Stimulated activated CD8-positive, alpha-beta memory T cell treated with anti-CD3 and anti-CD28 coated beads, Interleukin-15, amount 100 ng/mL, for 1 hour (primary cell): ENCODE measurements at regions not wholly inside any gene's neighbourhood (a gene's known extent, or its start where the extent isn't known, plus 50 kb on each side); places are given as distances from the start of the nearest gene placed in this dataset.
"Not testable (repeated sequence)": the region's sequence is repeated elsewhere in the genome, so short reads cannot be mapped to it uniquely, and the experiment has no call there.

Experiments
- DNase-seq: peaks from one replicate; pipeline ENCODE4 v3.0.0-alpha.2; 2020; ENCODE audit warnings: low read depth

DNA sequence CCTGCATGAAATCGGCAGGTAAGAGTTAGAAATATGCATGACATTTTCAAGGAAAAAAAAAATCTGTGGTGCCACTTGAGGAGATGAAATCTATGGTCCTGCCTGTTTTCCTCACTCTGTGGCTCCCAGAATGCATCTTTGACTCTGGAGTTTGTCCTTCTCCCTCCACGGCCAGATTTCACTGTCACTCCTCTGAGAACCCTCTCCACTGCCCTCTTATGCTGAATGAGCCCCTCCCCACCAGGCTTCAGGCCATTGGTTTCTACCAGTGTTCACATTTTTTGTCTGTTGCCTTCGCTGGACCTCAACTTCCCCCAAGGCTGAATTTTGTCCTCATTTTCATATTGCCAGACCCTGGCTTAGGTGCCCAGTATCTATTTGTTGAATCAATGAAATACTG is 235.0 kb downstream of the ZIC5 start:
- DNase-seq, result no peak

DNA sequence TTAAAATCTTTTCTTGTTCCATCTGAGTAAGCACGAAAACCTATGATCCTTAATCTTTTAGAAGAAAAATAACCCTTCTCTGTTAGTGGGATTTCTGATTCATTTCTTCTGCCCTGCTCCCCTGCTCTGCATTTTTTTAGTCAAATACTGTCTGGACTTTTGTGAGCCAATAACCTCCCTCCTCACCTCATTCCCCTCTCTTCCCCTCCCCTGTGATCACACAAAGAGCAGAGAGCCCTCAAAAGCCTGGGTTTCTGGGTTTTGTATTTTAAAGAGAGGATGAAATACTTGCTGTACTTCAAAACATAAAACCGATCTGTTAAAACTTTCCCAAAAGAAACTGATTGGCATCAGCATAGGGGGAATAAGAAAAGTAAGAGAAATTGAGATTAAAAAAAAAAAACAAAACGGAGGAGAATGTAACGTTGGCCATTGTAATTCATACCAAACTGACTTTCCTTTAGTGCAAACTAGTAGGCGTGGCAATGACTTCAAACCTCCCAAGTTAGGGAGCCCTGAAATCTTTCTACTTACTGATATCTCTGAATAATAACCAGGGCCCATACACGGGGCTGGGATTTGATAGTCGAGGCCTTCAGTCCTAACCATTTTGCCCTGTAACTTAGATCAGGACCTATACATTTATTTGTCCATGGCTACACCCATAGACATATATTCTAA is 232.9 kb downstream of the TM9SF2 start:
- DNase-seq, result no peak

GRCh38 chr13:99733346-99733745 is 232.1 kb downstream of the TM9SF2 start:
- DNase-seq, result no peak

GRCh38 chr13:99731747-99732146 is 230.5 kb downstream of the TM9SF2 start:
- DNase-seq, result no peak

DNA sequence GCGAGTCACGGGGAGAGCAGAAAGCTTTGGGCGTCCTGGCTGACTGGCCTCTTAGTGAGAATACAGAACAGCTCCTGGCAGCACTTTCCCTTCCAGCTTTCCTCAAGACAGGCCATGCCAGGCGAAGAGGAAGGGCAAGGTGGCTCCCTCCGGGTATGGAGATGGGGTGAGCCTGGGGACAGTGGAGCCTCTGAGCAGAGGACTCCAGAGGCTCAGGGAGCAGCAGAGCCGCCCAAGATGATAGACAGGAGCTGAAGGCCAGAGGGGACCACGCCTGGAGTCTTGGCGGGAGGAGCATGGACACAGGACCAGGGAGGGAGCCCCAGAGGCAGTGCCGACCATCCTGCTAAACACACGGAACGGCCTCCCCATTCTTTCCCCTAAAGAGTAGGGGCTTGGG is 229.1 kb downstream of the TM9SF2 start:
- no peak for DNase-seq

GRCh38 chr13:99729745-99730144 is 228.5 kb downstream of the TM9SF2 start:
- no peak for DNase-seq

- not testable (repeated sequence) for DNase-seq
Measured at GRCh38 chr13:99727651-99728050, 226.4 kb downstream of the TM9SF2 start.

- DNase-seq, result no peak
Measured at GRCh38 chr13:99726282-99726894, 225.1 kb downstream of the TM9SF2 start.

- no peak for DNase-seq
Measured at GRCh38 chr13:99725644-99726043, 224.4 kb downstream of the TM9SF2 start.

GRCh38 chr13:99724633-99725517 is 223.6 kb downstream of the TM9SF2 start:
- no peak for DNase-seq

GRCh38 chr13:99723878-99724277 is 222.6 kb downstream of the TM9SF2 start:
- no peak for DNase-seq

DNA sequence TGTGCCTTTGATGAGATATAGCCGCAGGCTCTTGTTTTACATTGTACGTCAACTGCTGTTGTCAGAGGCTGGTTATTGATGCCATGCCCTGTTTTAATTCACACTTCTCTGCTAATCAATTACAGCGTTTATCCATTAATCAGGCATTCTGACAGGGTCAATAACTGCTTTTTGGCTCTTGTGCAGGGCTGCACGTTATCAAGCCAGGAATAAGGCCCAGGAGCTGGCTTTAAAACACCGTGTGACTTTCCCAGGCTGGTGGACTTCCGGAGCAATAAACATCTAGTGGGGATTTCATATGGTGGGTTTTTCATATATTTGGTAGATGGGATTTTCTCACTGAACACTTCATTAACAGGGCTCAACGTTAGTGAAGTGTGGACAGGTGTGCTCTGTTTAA is 221.7 kb downstream of the TM9SF2 start:
- DNase-seq, result no peak

GRCh38 chr13:99722338-99722818 is 221.1 kb downstream of the TM9SF2 start:
- DNase-seq, result no peak

- no peak for DNase-seq
Measured at GRCh38 chr13:99721606-99722337, 220.5 kb downstream of the TM9SF2 start.

- DNase-seq, result no peak
Measured at GRCh38 chr13:99717959-99718674, 216.8 kb downstream of the TM9SF2 start.

DNA sequence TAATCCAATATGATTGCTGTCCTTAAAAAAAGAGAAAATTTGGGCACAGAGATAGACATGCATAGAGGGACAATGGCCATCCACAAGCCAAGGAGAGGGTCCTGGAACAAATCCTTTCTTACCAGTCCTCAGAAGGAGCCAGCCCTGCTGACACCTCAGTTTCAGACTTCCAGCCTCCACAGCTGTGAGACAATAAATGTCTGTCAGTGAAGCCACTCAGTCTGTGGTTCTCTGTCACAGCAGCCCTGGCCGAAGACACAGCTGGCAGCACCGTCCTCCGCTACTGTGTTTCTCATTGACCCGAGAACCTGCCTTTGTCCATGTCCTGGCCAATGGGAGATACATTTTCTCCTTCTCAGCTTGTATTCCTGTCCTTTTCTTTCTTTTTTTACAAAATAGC is 207.9 kb downstream of the TM9SF2 start:
- no peak for DNase-seq

GRCh38 chr13:99704390-99704789 is 203.1 kb downstream of the TM9SF2 start:
- no peak for DNase-seq

DNA sequence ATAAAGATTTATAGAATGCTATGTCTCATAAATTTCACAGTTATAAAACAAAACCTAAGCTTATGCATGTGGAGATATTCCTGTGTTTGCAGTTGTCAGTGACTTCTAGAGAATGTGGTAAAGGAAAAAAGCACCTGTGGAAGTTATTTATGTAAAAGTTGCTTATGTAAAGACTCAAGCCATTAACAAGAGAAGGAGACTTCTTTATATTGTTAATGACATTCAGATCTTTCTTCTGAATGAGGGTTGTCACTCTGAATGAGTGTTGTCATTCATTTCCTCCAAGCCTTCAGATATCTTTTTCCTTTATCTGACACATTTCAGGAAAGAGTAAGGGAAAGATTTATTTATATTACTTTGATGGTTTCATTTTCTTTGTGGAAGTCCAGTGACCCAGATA is 202.6 kb downstream of the TM9SF2 start:
- DNase-seq, result no peak

DNA sequence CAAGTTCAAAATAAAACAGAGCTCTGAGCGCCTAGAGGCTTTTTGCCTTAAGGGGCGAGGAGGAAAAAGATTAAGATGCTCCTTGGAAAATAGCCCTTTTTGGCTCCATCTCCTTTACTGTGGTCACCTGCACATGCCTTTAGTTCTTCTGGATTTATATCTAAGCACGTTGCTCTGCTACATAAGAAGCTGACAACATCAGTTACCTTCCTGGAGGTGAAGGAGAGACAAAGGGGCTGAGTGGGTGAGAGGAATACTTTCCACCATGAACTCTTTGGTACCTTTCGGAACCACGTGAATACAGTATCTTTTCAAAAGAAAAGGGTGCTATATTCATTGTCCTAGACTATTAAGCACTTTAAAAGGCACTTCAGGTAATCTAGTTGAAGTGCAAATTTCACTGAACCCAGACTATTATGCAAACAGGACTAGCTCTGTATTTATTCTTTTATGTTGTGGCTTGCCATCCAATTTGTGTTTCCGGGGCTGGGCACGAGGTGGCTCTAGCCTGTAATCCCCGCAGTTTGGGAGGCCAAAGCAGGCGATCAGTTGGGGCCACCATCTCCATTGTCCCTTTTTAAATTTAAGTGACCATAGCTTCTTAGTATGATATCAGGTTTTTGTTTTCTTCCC is 201.5 kb downstream of the TM9SF2 start:
- no peak for DNase-seq

DNA sequence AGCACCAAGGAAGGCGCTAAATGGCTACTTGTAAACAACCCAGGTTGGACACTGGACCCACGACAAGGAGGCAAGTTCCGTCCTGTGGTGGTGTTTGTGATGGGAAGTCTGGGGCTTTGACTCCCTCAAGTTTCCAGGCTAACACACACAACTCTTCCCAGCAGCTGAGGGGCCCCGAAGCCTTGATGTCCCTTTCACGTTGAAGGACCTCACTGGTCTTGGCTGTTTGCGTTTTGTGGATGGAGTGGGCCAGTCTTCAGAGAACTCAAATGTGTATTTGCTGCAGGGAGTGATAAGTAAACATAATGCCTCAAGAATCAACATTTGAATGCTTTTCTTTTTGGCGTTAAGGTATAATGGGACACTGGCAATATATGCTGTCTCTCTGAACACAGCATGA is 199.2 kb downstream of the TM9SF2 start:
- no peak for DNase-seq

DNA sequence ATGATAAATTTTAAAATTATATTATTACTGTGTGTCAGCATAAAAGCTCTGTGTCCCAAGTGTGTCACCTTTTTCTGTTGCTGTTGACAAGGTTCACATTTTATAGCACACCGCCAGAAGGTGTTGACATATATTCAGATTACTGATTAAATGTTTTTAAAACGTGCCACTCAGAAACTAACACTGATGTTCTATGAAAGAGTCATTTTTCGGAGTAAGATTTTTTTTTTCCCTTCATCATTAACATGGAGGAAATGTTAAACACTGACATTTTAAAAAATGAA is 197.5 kb downstream of the TM9SF2 start:
- no peak for DNase-seq
